Vagina (tissue), 2 donors: ENCODE measurements at regions not wholly inside any gene's neighbourhood (a gene's known extent, or its start where the extent isn't known, plus 50 kb on each side); places are given as distances from the start of the nearest gene placed in this dataset.

ENCODE experiments used
- POLR2A ChIP-seq, 2 donors: fragments of 450-650 bp; IDR thresholded peaks; one replicate each; pipeline ENCODE4 v1.6.1; 2017; ENCODE audit warnings: antibody characterized with exemption in 2 of 2, mild to moderate bottlenecking in 2 of 2, moderate library complexity in 2 of 2
- TF ChIP-seq, protein P1 (sequence below), 3 experiments: fragments of 450-650 bp in 2 of 3; fragments of 200-600 bp in 1 of 3; sonication (generic) in 1 of 3; IDR thresholded peaks; one replicate each; pipeline ENCODE4 v1.5.1; 2017 to 2019; ENCODE audit warnings: antibody characterized with exemption in 3 of 3, mild to moderate bottlenecking in 2 of 3, moderate library complexity in 2 of 3

- TF ChIP-seq, protein P1, sequence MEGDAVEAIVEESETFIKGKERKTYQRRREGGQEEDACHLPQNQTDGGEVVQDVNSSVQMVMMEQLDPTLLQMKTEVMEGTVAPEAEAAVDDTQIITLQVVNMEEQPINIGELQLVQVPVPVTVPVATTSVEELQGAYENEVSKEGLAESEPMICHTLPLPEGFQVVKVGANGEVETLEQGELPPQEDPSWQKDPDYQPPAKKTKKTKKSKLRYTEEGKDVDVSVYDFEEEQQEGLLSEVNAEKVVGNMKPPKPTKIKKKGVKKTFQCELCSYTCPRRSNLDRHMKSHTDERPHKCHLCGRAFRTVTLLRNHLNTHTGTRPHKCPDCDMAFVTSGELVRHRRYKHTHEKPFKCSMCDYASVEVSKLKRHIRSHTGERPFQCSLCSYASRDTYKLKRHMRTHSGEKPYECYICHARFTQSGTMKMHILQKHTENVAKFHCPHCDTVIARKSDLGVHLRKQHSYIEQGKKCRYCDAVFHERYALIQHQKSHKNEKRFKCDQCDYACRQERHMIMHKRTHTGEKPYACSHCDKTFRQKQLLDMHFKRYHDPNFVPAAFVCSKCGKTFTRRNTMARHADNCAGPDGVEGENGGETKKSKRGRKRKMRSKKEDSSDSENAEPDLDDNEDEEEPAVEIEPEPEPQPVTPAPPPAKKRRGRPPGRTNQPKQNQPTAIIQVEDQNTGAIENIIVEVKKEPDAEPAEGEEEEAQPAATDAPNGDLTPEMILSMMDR (IDR thresholded peaks at IDR 0.05) = no peak
- TF ChIP-seq POLR2A (IDR thresholded peaks at IDR 0.05) = no peak
These were observed 923.5 kb downstream of the ADGRL2 start for GRCh38 chr1:82724246-82724645.
